ENCODE measurements at regions not wholly inside any gene's neighbourhood (a gene's known extent, or its start where the extent isn't known, plus 50 kb on each side); places are given as distances from the start of the nearest gene placed in this dataset.
"Not testable (repeated sequence)": the region's sequence is repeated elsewhere in the genome, so short reads cannot be mapped to it uniquely, and the experiment has no call there.

DNA sequence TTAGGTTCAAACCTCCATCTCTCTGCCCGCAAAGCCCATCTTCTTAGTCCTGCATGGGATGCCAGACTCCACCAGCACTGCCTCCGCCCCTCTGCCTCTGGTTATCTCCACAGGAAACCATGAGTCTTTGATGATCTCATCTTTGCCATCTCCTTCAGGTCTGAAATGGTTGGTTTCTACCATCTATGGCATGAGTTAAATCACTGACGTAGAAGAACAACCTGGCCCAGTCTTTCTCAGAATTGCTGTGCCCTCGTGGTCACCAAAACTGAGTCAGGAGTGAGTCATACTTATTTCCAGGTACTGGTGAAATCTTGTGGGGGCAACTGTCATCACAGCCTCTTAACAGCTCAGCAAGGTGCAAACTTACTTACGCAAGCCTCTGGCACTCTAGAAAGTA is 468.7 kb upstream of the C16orf82 start:
- DNase-seq: no peak

- no peak for DNase-seq
Measured at GRCh38 chr16:26598998-26599784, 467.5 kb upstream of the C16orf82 start.

DNA sequence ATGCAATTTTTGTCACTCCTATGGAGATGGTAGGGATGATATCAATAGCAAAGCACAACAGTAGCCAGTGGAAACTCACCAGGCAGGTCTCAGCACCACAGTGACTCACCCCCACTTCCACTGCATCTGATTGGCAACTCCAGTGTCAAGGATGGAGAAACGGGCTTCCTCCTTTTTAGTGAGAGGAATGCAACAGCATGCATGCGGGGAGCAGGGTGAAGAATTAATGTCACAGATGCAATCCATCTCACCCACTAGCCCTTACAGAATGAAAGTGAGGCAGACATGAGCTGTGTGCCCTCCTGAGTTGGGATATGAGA is 467.0 kb upstream of the C16orf82 start:
- DNase-seq: no peak

GRCh38 chr16:26601335-26601734 is 465.4 kb upstream of the C16orf82 start:
- DNase-seq: no peak

- DNase-seq: peak; percentile 93
Measured at GRCh38 chr16:26605626-26606271, 461.0 kb upstream of the C16orf82 start.

DNA sequence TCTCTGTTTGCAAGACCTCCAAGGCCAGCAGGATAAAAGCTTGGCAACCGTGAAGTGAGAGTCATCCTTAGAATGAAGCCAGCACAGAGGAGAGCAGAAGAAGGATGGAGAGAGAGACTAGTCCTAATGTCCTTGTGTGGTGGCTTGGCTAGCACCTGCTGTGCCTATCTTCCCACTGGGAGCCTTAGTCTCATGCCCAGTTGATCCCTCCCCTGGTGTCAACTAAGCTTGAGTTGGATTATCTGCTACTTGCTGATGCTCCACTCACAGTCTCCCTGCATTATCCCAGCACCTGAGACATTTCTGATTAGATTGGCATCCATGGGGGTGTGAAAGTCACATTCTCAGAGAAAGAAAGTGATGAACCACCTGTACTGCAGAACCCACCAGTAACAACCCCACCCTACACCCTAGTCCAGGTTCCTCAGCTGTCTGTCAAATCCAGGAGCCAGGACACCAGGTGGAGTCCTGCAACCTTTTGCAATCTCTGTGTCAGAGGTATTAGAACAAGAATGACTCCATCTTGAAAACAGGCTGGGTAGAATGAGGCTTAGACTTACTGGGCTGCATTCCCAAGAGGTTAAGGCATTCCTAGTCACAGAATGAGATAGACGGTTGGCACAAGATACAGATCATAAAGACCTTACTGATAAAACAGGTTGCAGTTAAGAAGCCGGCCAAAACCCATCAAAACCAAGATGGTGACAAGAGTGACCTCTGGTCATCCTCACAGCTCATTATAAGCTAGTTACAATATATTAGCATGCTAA is 460.2 kb upstream of the C16orf82 start:
- no peak for DNase-seq

DNA sequence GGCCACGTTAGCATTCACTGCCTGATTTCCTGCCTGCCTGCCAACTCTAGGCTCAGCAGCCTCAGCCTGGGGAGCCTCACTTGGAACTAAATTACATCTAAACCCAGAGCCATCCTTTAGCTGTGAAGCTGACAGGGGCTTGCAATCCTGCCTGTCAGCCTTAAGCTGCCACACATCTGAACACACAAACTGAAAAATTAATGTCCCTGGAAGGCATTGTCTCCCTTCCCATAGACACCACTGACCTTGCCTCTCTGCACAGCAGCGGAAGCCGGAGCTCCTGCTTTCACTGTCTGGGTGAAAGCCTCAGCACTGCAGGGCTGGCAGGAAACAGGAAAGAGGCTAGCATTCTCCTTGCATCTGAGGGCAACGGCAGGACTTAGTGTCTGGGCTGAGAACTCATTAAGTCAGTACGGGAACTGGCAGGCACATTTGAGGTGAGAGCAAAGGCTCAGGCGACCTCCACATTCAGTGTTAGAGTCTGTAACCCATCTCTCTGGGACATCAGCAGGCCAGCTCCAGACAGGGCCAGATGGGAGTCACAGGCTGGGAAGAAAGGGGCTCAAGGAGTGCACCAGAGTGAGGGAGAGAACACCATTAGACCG is 452.4 kb upstream of the C16orf82 start:
- no peak for DNase-seq

DNA sequence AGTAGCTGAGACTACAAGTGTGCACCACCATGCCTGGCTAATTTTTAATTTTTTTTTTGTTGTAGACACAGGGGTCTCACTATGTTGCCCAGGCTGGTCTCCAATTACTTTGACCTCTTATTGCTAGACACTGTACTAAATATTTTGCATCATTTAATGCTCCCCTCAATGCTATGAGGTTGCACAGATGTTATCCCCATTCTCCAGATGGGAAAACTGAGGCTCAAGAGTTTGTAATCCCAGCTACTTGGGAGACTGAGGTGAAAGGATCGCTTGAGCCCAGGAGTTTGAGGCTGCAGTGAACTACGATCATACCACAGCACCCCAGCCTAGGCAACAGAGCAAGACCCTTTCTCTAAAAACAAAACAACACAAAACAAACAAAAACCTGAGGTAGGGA is 443.3 kb upstream of the C16orf82 start:
- DNase-seq: no peak

GRCh38 chr16:26627958-26628357 is 438.8 kb upstream of the C16orf82 start:
- DNase-seq: no peak

GRCh38 chr16:26631365-26631764 is 435.4 kb upstream of the C16orf82 start:
- not testable (repeated sequence) for DNase-seq

DNA sequence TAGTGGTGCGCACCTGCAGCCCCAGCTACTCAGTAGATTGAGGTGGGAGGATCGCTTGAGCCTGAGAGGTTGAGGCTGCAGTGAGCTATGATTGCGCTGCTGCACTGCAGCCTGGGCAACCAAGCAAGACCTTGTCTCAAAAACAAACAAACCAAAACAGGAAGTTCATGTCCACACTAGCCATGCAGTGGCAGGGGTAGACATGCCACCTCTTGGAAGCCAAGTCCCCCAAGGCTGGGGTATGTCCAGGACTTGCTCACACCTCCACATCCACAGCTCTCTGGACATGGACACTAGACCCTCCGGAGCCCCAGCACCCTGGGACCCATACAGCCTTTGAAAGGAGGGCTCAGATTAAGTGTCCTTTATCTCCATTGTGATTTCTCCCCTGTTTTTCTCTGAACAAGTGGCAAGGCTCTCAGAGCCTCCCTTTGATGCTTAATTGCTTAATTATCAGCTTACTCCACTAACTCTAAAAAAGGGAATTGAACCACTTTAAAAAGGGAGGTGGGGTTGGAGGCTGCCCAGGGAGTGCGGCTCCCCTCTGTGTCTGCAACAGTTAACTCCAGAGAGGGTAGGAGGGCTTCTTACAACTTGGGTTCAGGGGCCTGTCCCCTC is 424.6 kb upstream of the C16orf82 start:
- DNase-seq: peak; percentile 32

DNA sequence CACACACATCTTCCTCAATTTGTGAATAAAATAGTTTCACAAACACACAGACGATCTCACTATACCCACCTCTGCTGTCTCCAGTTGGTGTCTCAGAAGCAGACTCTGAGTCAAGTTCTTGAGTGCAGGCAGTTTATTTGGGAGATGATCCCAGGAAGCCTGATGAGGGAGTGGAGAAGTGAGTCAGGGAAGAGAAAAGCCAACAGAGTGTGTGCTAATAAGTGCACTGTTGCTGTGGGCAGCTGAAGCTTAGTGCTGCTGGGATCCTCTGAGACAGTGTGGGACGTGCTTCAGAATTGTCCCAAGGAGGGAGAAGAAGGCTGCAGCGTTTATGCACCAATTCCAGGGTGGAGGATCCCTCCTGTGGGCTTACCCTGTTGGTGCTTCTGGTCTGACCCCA is 423.2 kb upstream of the C16orf82 start:
- no peak for DNase-seq

GRCh38 chr16:26644912-26645543 is 421.7 kb upstream of the C16orf82 start:
- no peak for DNase-seq

DNA sequence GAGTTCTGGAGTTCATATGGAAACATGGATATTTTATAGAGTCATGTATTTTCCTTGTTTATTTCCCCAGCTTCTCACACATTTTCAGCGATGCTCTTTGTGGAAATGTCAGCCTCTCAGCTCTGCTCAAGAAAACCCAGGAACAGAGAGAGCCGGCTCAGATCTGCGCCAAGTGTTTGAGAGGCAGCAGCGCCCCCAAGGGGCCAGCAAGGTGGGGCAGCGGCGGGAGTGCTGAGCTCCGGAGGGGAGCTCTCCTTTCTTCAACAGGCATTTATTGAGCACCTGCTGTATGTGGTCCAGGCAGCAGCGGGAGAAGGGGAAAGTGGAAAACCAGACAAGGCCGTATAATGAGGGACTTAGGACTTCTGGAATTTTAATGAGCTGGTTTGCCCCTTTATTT is 421.1 kb upstream of the C16orf82 start:
- DNase-seq: no peak

- no peak for DNase-seq
Measured at GRCh38 chr16:26647870-26648269, 418.9 kb upstream of the C16orf82 start.

GRCh38 chr16:26648851-26649250 is 417.9 kb upstream of the C16orf82 start:
- DNase-seq: no peak

- DNase-seq: peak; percentile 43
Measured at GRCh38 chr16:26649381-26650045, 417.2 kb upstream of the C16orf82 start.

DNA sequence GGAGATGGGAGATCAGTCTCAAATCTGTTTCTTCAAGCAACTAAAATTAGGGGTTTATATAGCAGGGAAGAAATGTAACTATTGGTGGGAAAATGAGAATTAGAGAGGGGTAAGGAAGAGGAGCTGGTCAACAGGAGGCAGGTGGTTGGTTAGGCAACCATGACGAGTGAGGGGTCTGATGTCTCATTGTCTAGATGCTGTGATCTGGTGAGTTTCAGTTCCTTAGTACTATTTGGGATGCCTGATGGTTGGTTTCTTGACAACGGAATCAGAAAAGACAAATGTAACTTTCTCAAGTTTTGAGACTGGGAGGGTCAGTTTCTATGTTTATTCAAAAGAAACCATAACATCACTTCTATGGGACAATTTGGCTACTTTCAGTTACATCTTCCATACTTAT is 415.3 kb upstream of the C16orf82 start:
- DNase-seq: no peak

GRCh38 chr16:26651884-26652283 is 414.8 kb upstream of the C16orf82 start:
- DNase-seq: no peak

DNA sequence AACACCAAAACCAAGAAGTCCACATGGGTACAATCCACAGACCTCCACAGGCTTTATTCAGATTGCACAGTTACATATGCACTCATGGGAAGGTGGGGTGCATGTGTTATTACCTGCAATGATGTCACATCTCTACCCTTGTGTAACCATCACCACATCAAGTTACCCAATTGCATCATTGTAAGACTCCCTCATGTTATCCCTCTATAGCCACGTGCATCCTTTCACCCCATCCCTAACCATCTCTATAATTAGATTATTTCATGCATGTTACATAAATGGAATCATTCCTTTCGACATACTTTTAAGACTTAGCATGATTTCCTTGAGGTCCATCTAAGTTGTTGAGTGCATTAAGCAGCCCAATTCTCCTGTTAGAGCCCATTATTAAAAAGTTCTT is 408.2 kb upstream of the C16orf82 start:
- no peak for DNase-seq

- no peak for DNase-seq
Measured at GRCh38 chr16:26658915-26659314, 407.8 kb upstream of the C16orf82 start.

DNA sequence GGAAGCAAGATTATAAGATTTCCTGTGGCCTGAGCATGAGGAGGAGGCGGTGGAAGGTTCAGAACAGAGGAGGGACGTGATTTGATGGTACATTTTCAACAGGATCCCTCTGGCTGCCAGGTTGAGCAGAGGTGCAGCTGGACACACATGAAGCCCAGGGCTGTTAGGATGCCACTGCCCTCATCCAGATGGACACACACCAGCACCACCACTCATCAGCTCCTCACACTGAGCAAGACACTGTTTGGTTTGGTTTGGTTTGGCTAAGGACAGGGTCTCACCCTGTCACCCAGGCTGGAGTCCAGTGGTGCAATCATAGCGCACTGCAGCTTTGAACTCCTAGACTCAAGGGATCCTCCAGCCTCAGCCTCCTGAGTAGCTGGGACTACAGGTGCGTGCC is 402.6 kb upstream of the C16orf82 start:
- no peak for DNase-seq
